GM21619 (cell line): ENCODE measurements at regions not wholly inside any gene's neighbourhood (a gene's known extent, or its start where the extent isn't known, plus 50 kb on each side); places are given as distances from the start of the nearest gene placed in this dataset.
A peak's percentile ranks its signal among the peaks of the same experiment; 100 is the strongest.
"Not testable (repeated sequence)": the region's sequence is repeated elsewhere in the genome, so short reads cannot be mapped to it uniquely, and the experiment has no call there.

Experiments used
- ATAC-seq: cut with Tn5 transposase; IDR thresholded peaks from one replicate; pipeline ENCODE4 v1.9.1; 2021; ENCODE audit not compliant: unreplicated experiment

- ATAC-seq = peak; percentile 92
Observed at GRCh38 chr12:90515199-90516175, 439.5 kb downstream of the CCER1 start.

- no peak for ATAC-seq
Observed at GRCh38 chr12:90514325-90514724, 440.7 kb downstream of the CCER1 start.

GRCh38 chr12:90512518-90512917 is 442.5 kb downstream of the CCER1 start:
- ATAC-seq = no peak

- no peak for ATAC-seq
Observed at GRCh38 chr12:90510948-90511347, 444.0 kb downstream of the CCER1 start.

- no peak for ATAC-seq
Observed at GRCh38 chr12:90504806-90505205, 450.2 kb downstream of the CCER1 start.

GRCh38 chr12:90502070-90502469 is 452.9 kb downstream of the CCER1 start:
- ATAC-seq = no peak

GRCh38 chr12:90501412-90501811 is 453.6 kb downstream of the CCER1 start:
- no peak for ATAC-seq

- ATAC-seq = no peak
Observed at GRCh38 chr12:90499795-90500194, 455.2 kb downstream of the CCER1 start.

GRCh38 chr12:90497923-90498545 is 456.9 kb downstream of the CCER1 start:
- ATAC-seq = no peak

GRCh38 chr12:90490355-90490754 is 464.6 kb downstream of the CCER1 start:
- ATAC-seq = no peak

- no peak for ATAC-seq
Observed at GRCh38 chr12:90489141-90489540, 465.8 kb downstream of the CCER1 start.

GRCh38 chr12:90485560-90485959 is 469.4 kb downstream of the CCER1 start:
- ATAC-seq = no peak

- no peak for ATAC-seq
Observed at GRCh38 chr12:90484094-90484493, 470.9 kb downstream of the CCER1 start.

- ATAC-seq = no peak
Observed at GRCh38 chr12:90481748-90482147, 473.2 kb downstream of the CCER1 start.

- ATAC-seq = no peak
Observed at GRCh38 chr12:90479237-90479636, 475.7 kb downstream of the CCER1 start.

GRCh38 chr12:90473831-90474230 is 481.1 kb downstream of the CCER1 start:
- no peak for ATAC-seq

GRCh38 chr12:90460681-90461080 is 494.3 kb downstream of the CCER1 start:
- ATAC-seq = no peak

- ATAC-seq = no peak
Observed at GRCh38 chr12:90456248-90456647, 498.7 kb downstream of the CCER1 start.

- no peak for ATAC-seq
Observed at GRCh38 chr12:90455756-90456155, 499.2 kb downstream of the CCER1 start.

- ATAC-seq = no peak
Observed at GRCh38 chr12:90449611-90450010, 505.4 kb downstream of the CCER1 start.

- not testable (repeated sequence) for ATAC-seq
Observed at GRCh38 chr12:90443466-90443865, 511.5 kb downstream of the CCER1 start.

GRCh38 chr12:90441431-90441830 is 513.5 kb downstream of the CCER1 start:
- no peak for ATAC-seq
